Endothelial cell of umbilical vein (primary cell): ENCODE measurements at regions not wholly inside any gene's neighbourhood (a gene's known extent, or its start where the extent isn't known, plus 50 kb on each side); places are given as distances from the start of the nearest gene placed in this dataset.

Experiments used
- CTCF ChIP-seq, 2 donors: IDR thresholded peaks; 1 replicate in 1 of 2; 2 replicates in 1 of 2; pipeline ENCODE4 v1.5.1; 2011; ENCODE audit warnings: low read length in 2 of 2, mild to moderate bottlenecking in 2 of 2, moderate library complexity in 2 of 2, control low read depth in 1 of 2, inconsistent platforms in 1 of 2, low read depth in 1 of 2; ENCODE audit not compliant: insufficient read depth in 1 of 2; ENCODE audit errors: extremely low read depth in 1 of 2
- EZH2 ChIP-seq: IDR thresholded peaks from 2 replicates; pipeline ENCODE4 v1.6.1; 2012; ENCODE audit warnings: borderline replicate concordance, low read depth, mild to moderate bottlenecking, moderate library complexity, low read length, inconsistent platforms; ENCODE audit not compliant: severe bottlenecking
- FOS ChIP-seq: IDR thresholded peaks from 2 replicates; pipeline ENCODE4 v1.6.1; 2011; ENCODE audit warnings: mild to moderate bottlenecking, low read length, moderate library complexity, borderline replicate concordance; ENCODE audit not compliant: insufficient read depth
- GATA2 ChIP-seq: IDR thresholded peaks from 2 replicates; pipeline ENCODE4 v1.7.0; 2011; ENCODE audit warnings: low read depth, mild to moderate bottlenecking, moderate library complexity, mixed read lengths, low read length; ENCODE audit not compliant: insufficient read length, insufficient read depth
- JUN ChIP-seq: IDR thresholded peaks from 2 replicates; pipeline ENCODE4 v1.6.1; 2011; ENCODE audit warnings: borderline replicate concordance, low read depth; ENCODE audit not compliant: insufficient read length, insufficient read depth
- MAX ChIP-seq: IDR thresholded peaks from 2 replicates; pipeline ENCODE4 v1.6.1; 2011; ENCODE audit not compliant: insufficient read depth, insufficient read length
- MYC ChIP-seq: IDR thresholded peaks from one replicate; pipeline ENCODE4 v1.6.1; 2011; ENCODE audit warnings: mild to moderate bottlenecking, low read depth, low read length
- POLR2A ChIP-seq: IDR thresholded peaks from 2 replicates; pipeline ENCODE4 v1.6.1; 2012; ENCODE audit warnings: low read depth, mild to moderate bottlenecking, control low read depth, low read length
- POLR2AphosphoS5 ChIP-seq: IDR thresholded peaks from 2 replicates; pipeline ENCODE4 v1.6.1; 2012; ENCODE audit warnings: low read depth, mild to moderate bottlenecking, control low read depth, low read length, moderate library complexity; ENCODE audit not compliant: insufficient read depth

GRCh38 chr16:59959311-59959710 is 1225.2 kb upstream of the GOT2 start:
- TF ChIP-seq CTCF (IDR thresholded peaks at IDR 0.05; ENCODE audit: extremely low read depth in 1 of 2, insufficient read depth in 1 of 2, low read depth in 1 of 2, low read length in 2 of 2) (no peak), POLR2A (no peak), EZH2 (no peak), MAX (no peak), POLR2AphosphoS5 (no peak), MYC (no peak), JUN (no peak), FOS (no peak), GATA2 (no peak)
